ENCODE measurements at regions not wholly inside any gene's neighbourhood (a gene's known extent, or its start where the extent isn't known, plus 50 kb on each side); places are given as distances from the start of the nearest gene placed in this dataset.

- no peak for DNase-seq
- no peaks in the 10 kb centered on the region; the same call in 1 of the 2 replicates for H3K27me3 Mint-ChIP-seq (ENCODE audit: insufficient read depth)
- peaks cover 15% of the 10 kb centered on the region for H3K9me3 Mint-ChIP-seq
- no peak overlapping the region for H3K4me3 Mint-ChIP-seq
- no peak for TF ChIP-seq CTCF (IDR thresholded peaks at IDR 0.05)
- H3K36me3 Mint-ChIP-seq (ENCODE audit: low read depth): no peaks in the 10 kb centered on the region
- no peak overlapping the region for H3K27ac Mint-ChIP-seq
- H3K4me1 Mint-ChIP-seq (ENCODE audit: low read depth): no peaks in the 10 kb centered on the region; the same call in 1 of the 2 replicates
Measured at GRCh38 chr3:168338161-168338560, 242.4 kb upstream of the GOLIM4 start.

- Mint-ChIP-seq H3K27me3 (ENCODE audit: insufficient read depth) (no peaks in the 10 kb centered on the region; the same call in 1 of the 2 replicates), H3K36me3 (ENCODE audit: low read depth) (no peaks in the 10 kb centered on the region), H3K27ac (no peak overlapping the region), H3K9me3 (peaks cover 15% of the 10 kb centered on the region), H3K4me3 (no peak overlapping the region), H3K4me1 (ENCODE audit: low read depth) (no peaks in the 10 kb centered on the region)
- no peak for DNase-seq
- TF ChIP-seq CTCF (IDR thresholded peaks at IDR 0.05): no peak
Measured at GRCh38 chr3:168336276-168336675, 240.6 kb upstream of the GOLIM4 start.

GRCh38 chr3:168333410-168333935 is 237.7 kb upstream of the GOLIM4 start:
- Mint-ChIP-seq H3K4me1 (ENCODE audit: low read depth) (no peaks in the 10 kb centered on the region), H3K27ac (no peak overlapping the region), H3K9me3 (peaks cover 11% of the 10 kb centered on the region), H3K4me3 (no peak overlapping the region), H3K36me3 (ENCODE audit: low read depth) (no peaks in the 10 kb centered on the region), H3K27me3 (ENCODE audit: insufficient read depth) (no peaks in the 10 kb centered on the region; the same call in 1 of the 2 replicates)
- DNase-seq: no peak
- no peak for TF ChIP-seq CTCF (IDR thresholded peaks at IDR 0.05)

- no peak for DNase-seq
- peaks cover 11% of the 10 kb centered on the region for H3K9me3 Mint-ChIP-seq
- no peak for TF ChIP-seq CTCF (IDR thresholded peaks at IDR 0.05)
- H3K36me3 Mint-ChIP-seq (ENCODE audit: low read depth): no peaks in the 10 kb centered on the region
- H3K4me3 Mint-ChIP-seq: no peak overlapping the region
- H3K27ac Mint-ChIP-seq: no peak overlapping the region
- no peaks in the 10 kb centered on the region for H3K4me1 Mint-ChIP-seq (ENCODE audit: low read depth)
- H3K27me3 Mint-ChIP-seq (ENCODE audit: insufficient read depth): no peaks in the 10 kb centered on the region; the same call in 1 of the 2 replicates
Measured at GRCh38 chr3:168331756-168332155, 236.0 kb upstream of the GOLIM4 start.

GRCh38 chr3:168330983-168331382 is 235.3 kb upstream of the GOLIM4 start:
- no peak for TF ChIP-seq CTCF (IDR thresholded peaks at IDR 0.05)
- Mint-ChIP-seq H3K27me3 (ENCODE audit: insufficient read depth) (no peaks in the 10 kb centered on the region; the same call in 1 of the 2 replicates), H3K36me3 (ENCODE audit: low read depth) (no peaks in the 10 kb centered on the region), H3K9me3 (peaks cover 10% of the 10 kb centered on the region), H3K4me3 (no peak overlapping the region), H3K4me1 (ENCODE audit: low read depth) (no peaks in the 10 kb centered on the region), H3K27ac (no peak overlapping the region)
- DNase-seq: no peak

- DNase-seq: no peak
- H3K27ac Mint-ChIP-seq: no peak overlapping the region
Measured at GRCh38 chr3:168327856-168328255, 232.1 kb upstream of the GOLIM4 start.

More at GRCh38 chr3:168327856-168328255, 232.1 kb upstream of the GOLIM4 start:
- H3K4me3 Mint-ChIP-seq: no peak overlapping the region
- H3K4me1 Mint-ChIP-seq (ENCODE audit: low read depth): no peaks in the 10 kb centered on the region
- H3K36me3 Mint-ChIP-seq (ENCODE audit: low read depth): no peaks in the 10 kb centered on the region
- no peak for TF ChIP-seq CTCF (IDR thresholded peaks at IDR 0.05)
- H3K27me3 Mint-ChIP-seq (ENCODE audit: insufficient read depth): no peaks in the 10 kb centered on the region
- H3K9me3 Mint-ChIP-seq: peaks cover 5% of the 10 kb centered on the region
